Adrenal gland (tissue), 9 donors: ENCODE measurements at regions not wholly inside any gene's neighbourhood (a gene's known extent, or its start where the extent isn't known, plus 50 kb on each side); places are given as distances from the start of the nearest gene placed in this dataset.

ENCODE experiments used
- DNase-seq, 7 donors: peaks; one replicate each; pipeline ENCODE4 v3.0.0-alpha.2; 2019 to 2020
- H3K27ac ChIP-seq, 5 donors: fragments of 200-600 bp; sonication (generic) in 4 of 5; 1 replicate in 3 of 5; 2 replicates in 2 of 5; pipeline versions ENCODE4 v1.5.1 to v1.8.0; 2016 to 2020; ENCODE audit warnings: mild to moderate bottlenecking in 1 of 5
- H3K27me3 ChIP-seq: fragments of 200-600 bp; 2 replicates; pipeline ENCODE4 v1.8.0; 2021
- H3K36me3 ChIP-seq, 2 donors: fragments of 200-600 bp; replicated peaks in 1 of 2; 1 replicate in 1 of 2; 2 replicates in 1 of 2; pipeline versions ENCODE4 v1.5.1 to v1.8.0; 2018 to 2022
- H3K4me1 ChIP-seq, 2 donors: fragments of 200-600 bp; replicated peaks in 1 of 2; 1 replicate in 1 of 2; 2 replicates in 1 of 2; pipeline versions ENCODE4 v1.5.1 to v1.8.0; 2018 to 2021
- H3K4me3 ChIP-seq, 4 donors: fragments of 200-600 bp; sonication (generic) in 3 of 4; one replicate each; pipeline ENCODE4 v1.5.1; 2016 to 2018
- H3K9me3 ChIP-seq, 3 donors: fragments of 200-600 bp; sonication (generic) in 1 of 3; replicated peaks in 1 of 3; 1 replicate in 2 of 3; 2 replicates in 1 of 3; pipeline versions ENCODE4 v1.5.1 to v1.8.0; 2016 to 2021
- POLR2A ChIP-seq, 2 donors: fragments of 450-650 bp; IDR thresholded peaks; one replicate each; pipeline ENCODE4 v1.6.1; 2017; ENCODE audit warnings: antibody characterized with exemption in 2 of 2, mild to moderate bottlenecking in 2 of 2, moderate library complexity in 1 of 2
- WGBS, 4 donors: extraction: QIAGEN DNeasy Blood & Tissue Kit in 2 of 4; methylation state at CpG; one replicate each; pipeline versions ENCODE4 v1.1.5 to v1.1.7; 2013 to 2017; 5-methylcytosine and 5-hydroxymethylcytosine counted together
- intact Hi-C, 2 donors: fragments of 100-400 bp; cut with DNase I; formaldehyde crosslinking; loops; one replicate each; pipeline versions ENCODE4 v1.14.1 to v1.15.0; 2022 to 2023
- TF ChIP-seq, protein P1 (sequence below), 6 experiments: fragments of 450-650 bp in 4 of 6; fragments of 200-600 bp in 2 of 6; sonication (generic) in 1 of 6; IDR thresholded peaks; 1 replicate in 5 of 6; 2 replicates in 1 of 6; pipeline versions ENCODE4 v1.5.1 to v1.8.0; 2016 to 2021; ENCODE audit warnings: antibody characterized with exemption in 6 of 6, mild to moderate bottlenecking in 2 of 6, moderate library complexity in 1 of 6
- donor health status: healthy with polysubstance abuse.
- donor health status: Bipolar disorder and iron deficiency.
- donor health status: DM: yes; HTN: yes; CAD: no.
- donor health status: DM: no; HTN: no; CAD: no.
- donor health status: DM: no; HTN: no; CAD: no.

DNA sequence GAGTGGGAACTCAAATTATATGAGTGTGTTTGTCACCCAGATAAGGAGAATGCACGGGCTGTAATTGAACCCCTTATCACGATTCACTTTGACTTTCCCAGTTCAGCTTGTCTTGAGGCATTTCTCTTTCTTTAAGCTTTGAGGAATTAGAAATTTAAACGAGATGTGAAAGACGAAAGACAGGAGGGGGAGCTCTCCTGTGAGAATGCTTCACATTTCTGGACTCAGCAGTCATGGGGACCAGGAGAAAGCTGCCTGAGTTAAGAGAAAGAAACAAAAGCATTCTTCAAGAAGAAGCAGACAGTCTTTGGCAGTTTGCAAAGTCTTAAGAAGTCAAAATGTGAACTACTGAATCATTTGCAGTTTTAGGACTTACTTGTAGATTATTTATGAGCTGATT lies 205.6 kb downstream of the NECTIN3 start:
- DNase-seq = no peak
- Histone ChIP-seq H3K4me3 (no peak overlapping the region), H3K36me3 (no peaks in the 10 kb centered on the region), H3K9me3 (no peaks in the 10 kb centered on the region), H3K4me1 (no peaks in the 10 kb centered on the region), H3K27ac (no peak overlapping the region), H3K27me3 (no peaks in the 10 kb centered on the region)
- TF ChIP-seq, protein P1, sequence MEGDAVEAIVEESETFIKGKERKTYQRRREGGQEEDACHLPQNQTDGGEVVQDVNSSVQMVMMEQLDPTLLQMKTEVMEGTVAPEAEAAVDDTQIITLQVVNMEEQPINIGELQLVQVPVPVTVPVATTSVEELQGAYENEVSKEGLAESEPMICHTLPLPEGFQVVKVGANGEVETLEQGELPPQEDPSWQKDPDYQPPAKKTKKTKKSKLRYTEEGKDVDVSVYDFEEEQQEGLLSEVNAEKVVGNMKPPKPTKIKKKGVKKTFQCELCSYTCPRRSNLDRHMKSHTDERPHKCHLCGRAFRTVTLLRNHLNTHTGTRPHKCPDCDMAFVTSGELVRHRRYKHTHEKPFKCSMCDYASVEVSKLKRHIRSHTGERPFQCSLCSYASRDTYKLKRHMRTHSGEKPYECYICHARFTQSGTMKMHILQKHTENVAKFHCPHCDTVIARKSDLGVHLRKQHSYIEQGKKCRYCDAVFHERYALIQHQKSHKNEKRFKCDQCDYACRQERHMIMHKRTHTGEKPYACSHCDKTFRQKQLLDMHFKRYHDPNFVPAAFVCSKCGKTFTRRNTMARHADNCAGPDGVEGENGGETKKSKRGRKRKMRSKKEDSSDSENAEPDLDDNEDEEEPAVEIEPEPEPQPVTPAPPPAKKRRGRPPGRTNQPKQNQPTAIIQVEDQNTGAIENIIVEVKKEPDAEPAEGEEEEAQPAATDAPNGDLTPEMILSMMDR (IDR thresholded peaks at IDR 0.05) = peak in 1 of 6 experiments; percentile 4
- no peak for TF ChIP-seq POLR2A (IDR thresholded peaks at IDR 0.05)
- intact Hi-C loops = no loop called here
- 10 to 22% (median 16%) methylated on average over 4 of the region's 4 CpGs for WGBS, 4 donors

DNA sequence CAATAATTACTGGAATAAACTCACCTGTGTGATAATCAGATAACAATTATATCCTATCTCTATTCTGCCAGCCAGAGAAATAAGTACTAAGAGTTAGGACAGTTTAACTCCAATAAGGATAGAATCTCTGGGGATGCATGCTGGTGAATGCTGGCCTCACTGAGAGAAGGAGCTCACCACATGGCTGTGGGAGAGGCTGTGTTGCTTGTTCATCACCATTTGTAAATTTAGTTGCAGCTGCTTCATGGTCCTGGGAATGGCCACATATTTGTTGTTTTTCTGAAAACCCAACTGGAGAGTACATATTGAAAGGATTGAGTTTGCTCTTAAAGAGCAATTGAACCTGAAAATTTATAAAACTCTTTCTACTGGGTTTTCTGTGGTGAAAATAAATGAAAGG lies 207.3 kb downstream of the NECTIN3 start:
- Histone ChIP-seq H3K27ac (no peak overlapping the region), H3K9me3 (no peaks in the 10 kb centered on the region), H3K4me1 (no peaks in the 10 kb centered on the region), H3K27me3 (no peaks in the 10 kb centered on the region), H3K36me3 (no peaks in the 10 kb centered on the region), H3K4me3 (no peak overlapping the region)
- DNase-seq = no peak
- intact Hi-C loops = no loop called here
- TF ChIP-seq, protein P1 (IDR thresholded peaks at IDR 0.05) = no peak
- TF ChIP-seq POLR2A (IDR thresholded peaks at IDR 0.05) = no peak

DNA sequence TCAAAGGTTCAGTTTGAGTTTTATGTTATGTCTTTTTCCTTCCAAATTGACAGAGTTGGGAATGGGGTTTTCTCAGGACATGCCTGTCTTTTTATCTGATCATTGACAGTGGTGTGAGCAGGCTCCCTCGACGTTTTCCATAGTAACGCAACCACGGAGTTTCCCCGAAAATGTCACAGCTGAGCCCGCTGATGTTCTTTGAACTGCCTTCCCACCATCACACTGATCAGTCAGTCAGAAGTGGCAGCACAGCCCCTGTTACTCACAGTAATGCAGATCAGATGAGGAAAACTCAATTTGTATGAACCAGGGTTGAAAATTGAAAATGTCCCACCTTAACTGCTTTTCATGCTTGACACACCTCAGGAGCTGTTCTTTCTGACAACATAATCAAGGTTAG lies 210.4 kb downstream of the NECTIN3 start:
- H3K4me1 ChIP-seq = no peaks in the 10 kb centered on the region
- TF ChIP-seq, protein P1 (IDR thresholded peaks at IDR 0.05) = no peak
- TF ChIP-seq POLR2A (IDR thresholded peaks at IDR 0.05) = no peak
- H3K4me3 ChIP-seq = no peak overlapping the region
- no peak overlapping the region for H3K27ac ChIP-seq
- no peaks in the 10 kb centered on the region for H3K36me3 ChIP-seq
- no peak for DNase-seq
- 82 to 94% (median 87%) methylated on average over 6 of the region's 6 CpGs for whole genome bisulfite sequencing, 4 donors
- no peaks in the 10 kb centered on the region for H3K27me3 ChIP-seq
- no peaks in the 10 kb centered on the region for H3K9me3 ChIP-seq
- intact Hi-C loops = no loop called here

DNA sequence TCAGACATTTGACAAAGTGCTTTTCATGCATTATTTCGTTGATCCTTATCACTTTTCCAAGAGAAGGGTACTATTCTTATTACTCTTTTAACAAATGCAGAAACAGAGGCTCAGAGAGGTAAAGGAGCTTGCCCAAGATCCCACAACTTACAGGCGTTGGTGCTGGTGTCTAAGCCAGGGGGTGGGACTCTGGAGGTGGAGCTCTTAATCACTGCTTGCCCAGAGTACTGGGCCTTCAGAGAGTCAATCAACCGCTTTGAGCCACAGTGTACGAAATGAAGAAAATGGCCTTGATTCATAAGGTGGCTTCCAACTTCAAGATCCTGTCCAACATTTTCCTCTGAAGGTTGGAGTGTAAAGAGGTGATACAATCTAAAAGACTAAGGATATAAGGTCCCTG lies 211.5 kb downstream of the NECTIN3 start:
- Histone ChIP-seq H3K4me3 (no peak overlapping the region), H3K4me1 (no peaks in the 10 kb centered on the region), H3K27ac (no peak overlapping the region), H3K27me3 (no peaks in the 10 kb centered on the region), H3K36me3 (no peaks in the 10 kb centered on the region), H3K9me3 (no peaks in the 10 kb centered on the region)
- TF ChIP-seq, protein P1 (IDR thresholded peaks at IDR 0.05) = no peak
- TF ChIP-seq POLR2A (IDR thresholded peaks at IDR 0.05) = no peak
- WGBS, 4 donors = 38 to 46% (median 41%) methylated on average over 4 of the region's 4 CpGs
- DNase-seq = peak in 6 of 7 donors; percentile 10 to 61 (median 24)
- intact Hi-C loops = no loop called here
